Kidney (tissue), 13 donors: ENCODE measurements at regions not wholly inside any gene's neighbourhood (a gene's known extent, or its start where the extent isn't known, plus 50 kb on each side); places are given as distances from the start of the nearest gene placed in this dataset.

Experiments used
- DNase-seq, 5 donors: peaks; one replicate each; pipeline ENCODE4 v3.0.0-alpha.2; 2013 to 2020
- FAIRE-seq: peaks from 2 replicates; lab custom pipeline; 2012; peaks lifted over from hg19 to GRCh38; lab: Jason Lieb, UNC
- H3K27ac ChIP-seq, 2 donors: one replicate each; pipeline ENCODE4 v1.7.0; 2013; ENCODE audit warnings: low read depth in 2 of 2, low read length in 2 of 2, inconsistent platforms in 1 of 2
- H3K27me3 ChIP-seq: one replicate; pipeline ENCODE4 v1.7.1; 2013; ENCODE audit warnings: low read length, inconsistent platforms; ENCODE audit not compliant: control insufficient read depth, insufficient read depth
- H3K36me3 ChIP-seq, 3 donors: one replicate each; pipeline versions ENCODE4 v1.7.0 to v1.7.1; 2013; ENCODE audit warnings: low read length in 3 of 3, control low read depth in 1 of 3, inconsistent platforms in 1 of 3; ENCODE audit not compliant: insufficient read depth in 3 of 3, control insufficient read depth in 2 of 3
- H3K4me1 ChIP-seq, 3 donors: one replicate each; pipeline versions ENCODE4 v1.7.0 to v1.7.1; 2013; ENCODE audit warnings: low read length in 3 of 3, inconsistent platforms in 1 of 3, low read depth in 1 of 3; ENCODE audit not compliant: control insufficient read depth in 2 of 3, insufficient read depth in 2 of 3
- H3K4me3 ChIP-seq, 3 donors: one replicate each; pipeline versions ENCODE4 v1.7.0 to v1.8.1; 2013; ENCODE audit warnings: low read length in 3 of 3, control low read depth in 1 of 3, inconsistent platforms in 1 of 3
- H3K9ac ChIP-seq, 3 donors: one replicate each; pipeline versions ENCODE4 v1.7.0 to v1.7.1; 2013; ENCODE audit warnings: low read length in 3 of 3, control low read depth in 1 of 3, inconsistent platforms in 1 of 3
- H3K9me3 ChIP-seq, 3 donors: one replicate each; pipeline versions ENCODE4 v1.7.0 to v1.7.1; 2013; ENCODE audit warnings: low read length in 3 of 3, control low read depth in 1 of 3, inconsistent platforms in 1 of 3; ENCODE audit not compliant: control insufficient read depth in 2 of 3, insufficient read depth in 1 of 3
- CTCF ChIP-seq: IDR thresholded peaks from 3 replicates; pipeline ENCODE4 v1.5.1; 2012; ENCODE audit warnings: mild to moderate bottlenecking, moderate library complexity, borderline replicate concordance; ENCODE audit not compliant: insufficient read depth; ENCODE audit errors: extremely low read depth
- intact Hi-C: fragments of 100-400 bp; cut with DNase I; formaldehyde crosslinking; loops from one replicate; pipeline ENCODE4 v1.11.1; 2022
- donor health status: control.
- donor health status: control.
- donor health status: control.
- donor health status: control.
- donor health status: control.
- donor health status: DM: yes; HTN: yes; CAD: no.
- donor health status: Normal renal cell carcinoma (clear cell type).

GRCh38 chr6:169839029-169839481 lies 87.6 kb downstream of the ERMARD start:
- H3K4me1 ChIP-seq = no peaks in the 10 kb centered on the region
- no peaks in the 10 kb centered on the region for H3K9me3 ChIP-seq
- H3K4me3 ChIP-seq = no peak overlapping the region
- FAIRE-seq (no peak), DNase-seq (no peak)
- no peaks in the 10 kb centered on the region for H3K27me3 ChIP-seq
- H3K27ac ChIP-seq = no peak overlapping the region
- H3K9ac ChIP-seq = no peak overlapping the region
- no peak for TF ChIP-seq CTCF
- H3K36me3 ChIP-seq = no peaks in the 10 kb centered on the region
- intact Hi-C loops = no loop called here

- no peak for TF ChIP-seq CTCF
- FAIRE-seq = no peak
- Histone ChIP-seq H3K4me3 (no peak overlapping the region), H3K27me3 (no peaks in the 10 kb centered on the region), H3K9me3 (no peaks in the 10 kb centered on the region), H3K36me3 (no peaks in the 10 kb centered on the region), H3K4me1 (no peaks in the 10 kb centered on the region), H3K27ac (no peak overlapping the region), H3K9ac (no peak overlapping the region)
- intact Hi-C loops = no loop called here
- DNase-seq = peak in 3 of 5 donors; percentile 17 to 45 (median 38)
These were observed 87.1 kb downstream of the ERMARD start for GRCh38 chr6:169838346-169839028.

DNA sequence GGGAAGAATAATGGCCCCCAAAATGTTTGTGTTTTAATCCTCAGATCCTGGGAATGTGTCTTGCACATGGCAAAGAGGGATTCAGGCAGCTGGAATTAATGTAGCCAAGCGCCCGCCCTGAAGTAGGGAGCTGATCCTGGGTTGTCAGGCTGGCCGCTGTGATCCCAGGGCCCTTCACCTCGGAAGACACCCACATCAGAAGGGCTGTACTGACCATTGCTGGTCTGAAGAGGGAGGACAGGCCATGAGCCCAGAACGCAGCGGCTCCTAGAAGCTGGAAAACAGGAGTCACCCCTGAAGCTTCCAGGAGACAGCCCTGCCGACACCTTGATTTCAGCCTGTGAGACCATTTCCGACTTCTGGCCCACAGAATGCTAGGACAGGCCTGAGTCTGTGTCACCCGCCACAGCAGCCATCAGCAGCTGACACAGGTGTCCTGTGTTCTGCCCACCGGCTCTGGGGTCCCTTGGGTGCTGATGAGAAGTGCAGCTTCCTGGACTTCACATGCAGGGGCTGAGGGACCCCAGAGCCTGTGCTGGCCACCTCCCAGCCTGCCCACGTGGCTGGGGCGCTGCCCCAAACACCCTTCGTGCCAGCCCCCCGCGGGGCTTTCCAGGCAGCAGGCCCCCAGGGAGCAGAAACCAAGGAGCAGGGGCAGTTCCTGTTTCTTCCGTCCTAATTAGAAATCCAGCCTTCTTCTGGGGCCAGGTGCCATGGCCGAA lies 86.3 kb downstream of the ERMARD start:
- no peaks in the 10 kb centered on the region for H3K27me3 ChIP-seq
- H3K4me3 ChIP-seq = no peak overlapping the region
- TF ChIP-seq CTCF = no peak
- FAIRE-seq = no peak
- H3K9ac ChIP-seq = no peak overlapping the region
- no peak for DNase-seq
- intact Hi-C loops = no loop called here
- H3K9me3 ChIP-seq = no peaks in the 10 kb centered on the region
- H3K4me1 ChIP-seq = peaks cover 0 to 2% (median 0%) of the 10 kb centered on the region in 3 donors
- H3K27ac ChIP-seq = no peak overlapping the region
- H3K36me3 ChIP-seq = no peaks in the 10 kb centered on the region
